SH-SY5Y (cell line): ENCODE measurements at regions not wholly inside any gene's neighbourhood (a gene's known extent, or its start where the extent isn't known, plus 50 kb on each side); places are given as distances from the start of the nearest gene placed in this dataset.

Experiments used
- GATA2 ChIP-seq: IDR thresholded peaks from 2 replicates; pipeline ENCODE4 v1.6.1; 2011; ENCODE audit warnings: mild to moderate bottlenecking, low read depth, low read length
- GATA3 ChIP-seq: IDR thresholded peaks from 2 replicates; pipeline ENCODE4 v1.6.1; 2011; ENCODE audit warnings: low read depth, mild to moderate bottlenecking, low read length, moderate library complexity

DNA sequence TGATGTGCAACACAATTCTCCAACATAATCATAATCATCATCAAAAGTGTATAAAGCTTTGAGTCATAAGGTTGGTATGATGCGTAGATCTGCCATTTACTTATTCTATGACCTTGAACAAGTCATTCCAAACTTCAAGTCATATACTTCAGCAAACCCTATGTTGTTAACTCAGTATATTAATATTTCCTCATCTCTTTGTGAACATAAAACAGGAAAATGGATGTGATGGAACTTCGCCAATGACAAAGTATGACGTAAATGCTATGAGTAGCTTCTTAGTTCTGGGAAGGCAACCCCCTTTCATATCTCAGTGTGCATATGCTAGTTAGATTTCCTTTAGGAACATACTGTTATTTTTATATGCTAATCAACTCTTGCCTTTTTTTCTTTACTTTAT, 102.7 kb upstream of the ANO3 start:
- no peak for TF ChIP-seq GATA3
- no peak for TF ChIP-seq GATA2
